ENCODE measurements at regions not wholly inside any gene's neighbourhood (a gene's known extent, or its start where the extent isn't known, plus 50 kb on each side); places are given as distances from the start of the nearest gene placed in this dataset.

GRCh38 chr4:133920236-133920635 lies 281.4 kb downstream of the PABPC4L start:
- TF ChIP-seq ZEB2 (tag by site-specific recombination; IDR thresholded peaks at IDR 0.05), result no peak
- no peak for TF ChIP-seq PATZ1 (tag by site-specific recombination; IDR thresholded peaks at IDR 0.05)
- TF ChIP-seq CTCF (tag by site-specific recombination; IDR thresholded peaks at IDR 0.05), result no peak
- TF ChIP-seq ZNF514 (tag by site-specific recombination; IDR thresholded peaks at IDR 0.05), result no peak
- TF ChIP-seq PRDM1 (tag by site-specific recombination; IDR thresholded peaks at IDR 0.05), result no peak
- no peak for TF ChIP-seq ZNF138 (tag by site-specific recombination; IDR thresholded peaks at IDR 0.05; ENCODE audit: borderline replicate concordance)
